NCI-H1092 treated with DMSO at 0.1 percent for 48 hours (cell line): ENCODE measurements at regions not wholly inside any gene's neighbourhood (a gene's known extent, or its start where the extent isn't known, plus 50 kb on each side); places are given as distances from the start of the nearest gene placed in this dataset.
A peak's percentile ranks its signal among the peaks of the same experiment; 100 is the strongest.

Source experiments
- DNase-seq: peaks from one replicate; lab custom pipeline; 2025; lab: John Stamatoyannopoulos, UW

DNA sequence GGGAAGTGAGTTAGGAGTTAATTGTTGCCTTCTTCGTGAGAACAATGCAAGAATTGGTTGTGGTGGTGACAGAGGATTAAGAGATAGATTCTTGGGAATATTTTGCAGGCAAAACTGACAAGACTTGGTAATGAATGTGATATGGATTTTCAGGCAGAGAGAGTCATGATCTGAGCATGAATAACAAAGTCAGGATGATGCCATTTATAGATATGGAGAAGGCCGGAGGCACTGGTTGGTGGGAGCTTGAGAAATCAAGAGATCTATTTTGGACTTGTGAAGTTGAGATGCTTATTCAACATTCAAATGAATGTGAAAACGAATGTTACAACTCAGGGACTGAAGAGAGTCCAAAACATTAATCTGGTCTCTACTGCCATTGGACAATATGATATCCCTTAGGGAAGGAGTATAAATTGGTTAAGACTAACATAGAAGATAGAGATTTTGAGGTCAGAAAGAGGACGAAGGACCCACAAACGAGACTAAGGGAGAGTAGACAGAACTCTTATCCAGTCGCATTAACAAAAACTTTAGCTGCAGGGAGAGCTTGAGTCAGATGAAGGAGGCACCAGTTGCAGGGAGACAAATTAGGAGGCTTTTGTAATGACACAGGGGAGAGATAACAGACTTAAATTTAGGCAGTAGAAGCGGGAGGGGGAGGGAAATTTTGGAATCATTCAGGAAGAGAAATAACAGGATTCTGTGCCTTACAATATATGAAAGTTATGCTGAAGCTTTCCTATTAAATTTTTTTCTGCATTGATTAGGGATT is 1090.6 kb downstream of the GALC start:
- DNase-seq: no peak

- no peak for DNase-seq
Measured at GRCh38 chr14:86897704-86898513, 1095.1 kb downstream of the GALC start.

GRCh38 chr14:86897224-86897623 is 1095.8 kb downstream of the GALC start:
- DNase-seq: no peak

GRCh38 chr14:86896701-86897100 is 1096.3 kb downstream of the GALC start:
- DNase-seq: no peak

- no peak for DNase-seq
Measured at GRCh38 chr14:86892152-86892956, 1100.6 kb downstream of the GALC start.

DNA sequence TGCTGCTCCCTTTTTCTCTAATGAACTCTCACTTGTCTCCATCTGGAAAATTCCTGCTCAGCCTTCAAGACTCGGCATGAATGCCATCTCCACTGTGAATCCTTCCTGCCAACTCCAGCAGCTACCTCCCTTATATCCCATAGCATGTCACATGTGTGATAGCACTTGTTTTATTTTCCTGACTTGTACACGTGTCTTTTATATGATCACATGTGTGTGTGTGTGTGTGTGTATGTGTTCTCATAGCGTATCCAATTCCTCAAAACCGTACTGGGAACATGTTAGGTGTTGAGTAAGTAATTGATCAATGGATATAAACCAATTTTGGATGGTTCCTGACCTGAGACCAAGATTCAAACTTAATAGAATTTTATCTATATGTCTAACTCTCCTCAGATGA is 1107.7 kb downstream of the GALC start:
- DNase-seq: no peak

DNA sequence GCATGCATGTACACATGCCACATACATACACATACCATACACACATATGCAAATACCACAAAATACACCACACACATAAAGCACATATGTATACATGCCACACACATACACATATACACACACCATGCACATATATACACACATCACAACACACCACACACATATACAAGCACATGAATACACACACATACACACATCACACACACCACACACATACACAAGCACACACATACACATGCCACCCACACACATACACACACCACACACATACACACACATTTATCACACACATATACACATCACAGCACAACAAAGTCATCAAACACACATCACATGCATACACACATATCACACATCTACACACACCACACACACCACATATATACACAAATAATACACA is 1108.5 kb downstream of the GALC start:
- no peak for DNase-seq

DNA sequence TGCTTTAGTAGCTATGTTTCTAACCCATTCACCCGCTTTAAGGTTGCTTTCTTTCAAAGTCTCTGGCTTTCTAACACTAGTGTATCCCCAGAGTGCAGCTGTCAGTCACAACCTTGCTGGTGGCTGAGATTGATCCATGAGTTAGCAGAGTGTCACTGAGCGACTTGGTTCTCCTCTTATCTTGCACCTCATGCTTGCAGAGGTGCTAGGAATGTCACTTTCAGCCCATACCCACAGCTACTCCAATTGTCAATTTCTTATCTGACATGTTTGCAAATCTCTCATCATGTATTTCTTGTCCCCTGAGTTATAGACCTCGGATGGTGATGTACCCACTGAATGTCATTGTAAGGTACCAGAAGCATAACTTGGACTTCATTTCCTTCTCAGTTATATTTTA is 1110.2 kb downstream of the GALC start:
- no peak for DNase-seq

DNA sequence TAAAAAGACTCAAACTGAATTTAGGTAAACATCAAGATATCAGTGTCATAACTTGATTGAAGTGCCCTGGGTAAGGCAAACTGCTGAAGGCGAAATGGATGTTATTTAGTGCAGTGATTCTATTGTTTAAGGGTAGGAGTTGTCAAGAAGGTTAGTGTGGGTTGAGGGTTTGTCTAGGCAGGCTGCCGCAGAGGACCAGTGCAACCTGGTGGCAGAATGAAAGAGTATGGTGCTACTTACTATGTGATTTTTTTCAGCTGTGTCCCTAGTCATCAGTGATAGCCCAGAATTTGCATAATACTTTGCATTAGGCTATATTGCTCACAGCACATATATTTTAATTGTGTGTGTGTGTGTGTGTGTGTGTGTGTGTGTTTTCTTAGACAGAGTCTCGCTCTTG is 1127.0 kb downstream of the GALC start:
- no peak for DNase-seq

DNA sequence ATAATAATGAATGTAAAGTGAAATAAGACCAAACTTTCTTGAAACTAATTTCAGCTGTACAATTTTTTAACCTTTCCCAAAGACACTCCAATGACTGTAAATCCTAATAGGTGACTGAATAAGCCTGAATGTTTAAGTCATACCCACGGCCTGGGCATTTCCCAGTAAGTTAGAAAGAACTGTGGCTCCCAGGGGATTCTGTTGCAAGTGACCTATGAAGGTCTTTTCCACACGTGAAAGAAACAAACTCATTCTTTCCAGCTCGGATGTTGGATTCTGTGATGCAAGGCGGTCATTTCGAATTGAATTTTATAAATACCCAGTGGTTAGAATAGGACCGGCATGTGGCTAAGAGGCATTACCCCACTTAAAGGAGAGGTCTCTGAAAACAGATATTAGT is 1134.4 kb downstream of the GALC start:
- DNase-seq: no peak

DNA sequence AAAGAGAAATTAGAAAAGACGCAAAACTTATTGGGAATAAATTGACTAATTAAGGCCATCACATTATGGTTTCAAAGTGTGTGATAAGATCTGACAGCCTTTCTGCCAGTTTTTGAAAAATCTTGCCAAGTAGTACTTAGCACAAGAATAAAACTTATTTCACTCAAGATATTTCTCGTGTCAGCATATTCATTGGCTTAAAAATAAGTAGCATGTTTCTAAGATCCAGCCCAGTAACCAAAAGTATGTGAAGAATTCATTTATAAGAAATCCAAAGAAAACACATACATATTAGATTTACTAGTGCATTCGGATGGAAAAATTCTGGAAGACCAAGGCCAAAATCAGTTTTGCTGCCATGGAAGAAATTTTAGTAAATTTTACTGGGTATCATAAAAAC is 1135.0 kb downstream of the GALC start:
- DNase-seq: no peak

- DNase-seq: no peak
Measured at GRCh38 chr14:86852530-86852929, 1140.5 kb downstream of the GALC start.

- DNase-seq: no peak
Measured at GRCh38 chr14:86847140-86847539, 1145.8 kb downstream of the GALC start.

GRCh38 chr14:86838363-86838762 is 1154.6 kb downstream of the GALC start:
- DNase-seq: no peak

DNA sequence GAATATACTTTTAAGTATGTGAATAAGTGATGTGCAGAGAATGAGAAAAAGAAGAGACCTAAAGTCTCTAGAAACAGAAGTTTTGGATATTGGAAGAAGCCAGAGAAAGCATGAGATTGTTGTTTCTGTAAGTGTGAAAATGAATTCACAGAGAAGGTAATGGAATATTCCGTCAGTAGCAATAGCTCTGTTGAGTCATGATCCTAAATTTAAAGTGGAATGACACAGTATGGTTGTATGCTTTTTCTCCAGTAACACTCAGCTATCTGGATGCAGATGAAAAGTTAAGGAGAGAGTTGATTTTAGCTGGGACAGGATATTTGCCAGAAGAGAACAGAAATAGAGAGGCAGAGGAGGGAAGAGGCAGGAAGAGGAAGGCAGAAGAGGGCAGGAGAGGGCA is 1166.3 kb downstream of the GALC start:
- no peak for DNase-seq

- no peak for DNase-seq
Measured at GRCh38 chr14:86824167-86824566, 1168.8 kb downstream of the GALC start.

DNA sequence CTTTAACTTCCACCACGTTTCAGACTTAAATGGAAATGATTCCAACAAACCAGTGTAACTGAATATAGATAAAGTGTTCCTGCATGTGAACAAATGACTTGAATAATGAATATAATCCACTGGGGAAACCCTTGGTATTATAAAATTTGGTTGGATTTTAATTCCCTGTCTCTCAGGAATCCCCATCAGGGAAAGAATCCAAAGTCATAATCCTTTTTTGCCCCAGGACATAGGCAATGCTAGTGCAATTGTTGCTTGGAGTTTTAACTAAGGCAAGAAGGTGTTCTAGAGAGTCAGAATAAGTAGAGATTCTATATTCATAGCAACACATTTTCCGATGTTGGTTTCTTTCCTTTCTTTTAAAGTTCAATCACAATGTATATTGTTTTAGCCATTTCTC is 1169.4 kb downstream of the GALC start:
- DNase-seq: no peak

DNA sequence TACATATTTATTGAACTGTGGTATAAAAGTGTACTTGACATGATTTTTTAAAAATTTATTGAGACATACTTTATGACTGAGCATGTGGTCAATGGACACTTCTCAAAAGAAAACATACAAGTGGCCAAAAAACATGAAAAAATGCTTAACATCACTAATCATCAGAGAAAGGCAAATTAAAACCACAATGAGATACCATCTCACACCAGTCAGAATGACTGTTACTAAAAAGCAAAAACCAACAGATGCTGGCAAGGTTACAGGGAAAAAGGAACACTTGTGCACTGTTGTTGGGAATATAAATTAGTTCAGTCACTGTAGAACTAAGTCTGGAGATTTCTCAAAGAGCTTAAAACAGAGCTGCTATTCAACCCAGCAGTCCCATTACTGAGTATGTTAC is 1177.6 kb downstream of the GALC start:
- DNase-seq: no peak

DNA sequence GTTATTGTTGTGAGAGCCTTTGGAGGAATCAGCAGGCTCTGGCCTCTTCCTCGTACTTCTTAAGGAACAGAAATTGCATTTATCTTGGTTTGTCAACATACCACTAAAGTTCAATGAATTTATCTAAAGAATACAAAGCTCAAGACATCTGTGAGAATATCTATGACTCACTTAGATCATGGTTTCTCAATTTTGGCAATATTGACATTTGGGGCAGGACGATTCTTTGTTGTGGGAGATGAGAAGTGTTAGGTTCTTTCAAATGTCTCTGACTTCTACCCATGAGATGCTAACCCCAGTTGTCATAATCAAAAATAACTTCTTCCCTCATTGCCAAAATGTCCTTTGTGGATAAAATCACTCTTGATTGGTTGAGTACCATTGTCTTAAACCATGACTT is 1190.3 kb downstream of the GALC start:
- no peak for DNase-seq

DNA sequence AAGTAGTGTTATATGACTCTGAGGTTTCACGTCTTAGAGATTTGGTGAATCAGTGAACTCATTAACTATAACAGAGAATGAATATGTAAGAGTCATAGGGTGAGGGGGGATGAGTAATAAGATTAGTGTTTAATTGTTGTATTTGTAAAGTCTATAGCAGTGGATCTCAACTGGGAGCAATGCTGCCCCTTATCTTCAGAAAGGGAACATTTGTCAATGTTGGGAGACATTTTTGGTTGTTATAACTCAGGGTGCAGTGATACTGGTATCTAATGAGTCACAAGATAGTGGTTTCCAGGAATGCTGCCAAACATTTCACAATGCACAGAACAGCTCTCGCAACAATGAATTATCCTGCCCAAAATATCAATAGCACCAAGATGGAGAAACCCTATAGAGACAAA is 1193.7 kb downstream of the GALC start:
- DNase-seq: peak; percentile 4

DNA sequence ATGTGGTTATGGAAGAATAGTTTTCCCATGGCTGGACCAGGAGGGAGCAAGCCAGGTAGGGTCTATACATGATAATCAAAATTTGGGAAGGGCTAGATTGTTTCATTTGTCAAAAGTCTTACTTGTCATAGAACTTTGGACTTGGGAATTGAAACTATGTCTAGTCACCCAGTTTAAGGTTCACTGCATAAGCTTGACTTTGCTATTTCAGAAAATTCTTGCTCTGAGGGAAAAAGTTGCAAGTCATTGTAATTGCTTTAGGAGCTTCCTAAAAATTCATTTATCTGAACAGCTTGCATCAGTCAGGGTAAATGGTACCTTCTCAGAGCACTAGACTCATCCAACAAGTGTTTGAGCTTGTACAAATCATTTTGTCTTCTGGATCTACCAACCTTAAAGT is 1194.7 kb downstream of the GALC start:
- no peak for DNase-seq

DNA sequence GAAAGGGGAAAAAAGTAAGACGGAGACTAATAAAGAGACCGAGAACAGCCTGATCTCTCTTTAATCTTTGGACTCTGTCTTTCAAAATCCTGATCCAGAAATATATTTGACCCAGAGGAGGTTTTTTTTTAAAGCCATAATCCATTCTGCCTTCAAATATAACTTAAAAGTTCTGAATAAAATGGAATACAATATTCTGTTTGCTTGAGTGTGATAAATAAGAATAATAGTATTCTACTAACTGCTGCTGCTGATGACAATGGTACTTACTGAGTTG is 1196.0 kb downstream of the GALC start:
- no peak for DNase-seq
